NCI-H1694 (cell line): ENCODE measurements at regions not wholly inside any gene's neighbourhood (a gene's known extent, or its start where the extent isn't known, plus 50 kb on each side); places are given as distances from the start of the nearest gene placed in this dataset.
A peak's percentile ranks its signal among the peaks of the same experiment; 100 is the strongest.
"Not testable (repeated sequence)": the region's sequence is repeated elsewhere in the genome, so short reads cannot be mapped to it uniquely, and the experiment has no call there.

Source experiments
- DNase-seq: peaks from one replicate; lab custom pipeline; 2025; lab: John Stamatoyannopoulos, UW

DNA sequence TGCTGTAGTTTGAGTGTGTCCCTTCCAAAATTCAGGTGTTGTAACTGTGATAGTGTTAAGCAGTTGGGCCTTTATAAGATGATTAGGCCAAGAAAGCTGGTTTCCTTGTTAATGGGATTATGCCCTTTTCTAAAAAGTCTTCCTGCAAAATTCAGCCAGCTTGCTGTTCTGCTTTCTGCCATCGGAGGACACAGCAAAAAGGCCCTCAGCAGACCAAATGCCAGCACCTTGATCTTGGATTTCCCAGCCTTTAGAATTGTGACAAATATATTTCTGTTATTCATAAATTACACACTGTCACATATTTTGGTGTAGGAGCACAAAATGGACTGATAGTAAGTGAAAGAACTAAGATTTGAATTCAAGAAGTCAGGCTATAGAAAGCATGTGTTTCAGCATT, 203.2 kb downstream of the IZUMO3 start:
- no peak for DNase-seq

DNA sequence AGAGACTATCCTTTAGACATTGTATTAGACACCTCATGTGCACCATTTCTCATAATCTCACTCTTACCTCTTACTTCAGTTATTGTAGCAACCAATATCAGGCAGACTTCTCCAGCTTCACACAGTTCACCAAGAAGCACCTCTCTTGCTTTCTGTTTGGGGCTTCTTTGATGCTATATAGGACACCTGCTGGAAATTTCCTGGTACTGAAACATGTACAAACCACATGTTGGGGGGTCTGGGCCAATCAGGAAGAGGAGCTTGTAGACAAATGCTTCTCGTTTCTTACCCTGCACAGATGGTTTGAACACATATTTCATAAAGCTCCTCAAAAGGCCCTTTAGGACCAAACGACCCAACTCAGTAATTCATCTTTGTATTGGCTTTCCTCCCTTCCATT, 212.1 kb downstream of the IZUMO3 start:
- no peak for DNase-seq

DNA sequence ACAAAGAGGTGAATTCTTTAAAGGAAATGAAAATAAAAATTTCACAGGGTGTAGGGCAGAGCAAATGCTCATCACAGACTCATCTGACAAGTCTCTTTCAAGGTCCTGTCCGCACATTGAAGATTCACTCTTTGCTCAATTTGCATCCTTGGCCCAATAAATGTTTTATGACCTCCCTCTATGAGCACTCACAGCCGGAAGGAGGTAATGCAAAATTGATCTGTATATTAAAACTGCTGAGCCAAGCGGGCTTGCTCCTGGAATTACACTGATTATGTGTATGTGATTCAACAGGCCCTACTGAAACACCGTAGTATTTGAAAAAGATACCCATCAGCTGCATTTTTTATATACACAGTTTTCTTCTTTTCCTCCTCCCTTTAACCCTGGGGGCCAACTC, 246.8 kb downstream of the IZUMO3 start:
- no peak for DNase-seq

DNA sequence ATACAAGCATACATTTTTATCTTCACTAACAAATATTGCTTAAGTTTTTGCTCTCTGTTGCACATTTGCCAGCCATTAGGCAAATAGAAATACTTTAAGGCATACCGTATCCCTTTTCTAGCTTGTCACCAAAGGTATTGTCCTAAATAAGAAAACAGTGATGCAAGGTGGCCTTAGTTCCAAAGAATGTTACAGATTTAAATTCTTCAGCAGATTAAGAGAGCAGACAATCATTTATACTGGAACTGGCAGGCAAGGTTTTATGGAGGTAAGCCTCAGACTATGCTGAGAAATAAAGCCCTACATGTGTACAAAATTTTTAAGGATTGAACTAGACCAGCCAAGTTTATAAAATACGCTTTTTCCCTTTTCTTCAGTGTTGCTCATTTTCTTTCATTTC, 247.8 kb downstream of the IZUMO3 start:
- DNase-seq = no peak

DNA sequence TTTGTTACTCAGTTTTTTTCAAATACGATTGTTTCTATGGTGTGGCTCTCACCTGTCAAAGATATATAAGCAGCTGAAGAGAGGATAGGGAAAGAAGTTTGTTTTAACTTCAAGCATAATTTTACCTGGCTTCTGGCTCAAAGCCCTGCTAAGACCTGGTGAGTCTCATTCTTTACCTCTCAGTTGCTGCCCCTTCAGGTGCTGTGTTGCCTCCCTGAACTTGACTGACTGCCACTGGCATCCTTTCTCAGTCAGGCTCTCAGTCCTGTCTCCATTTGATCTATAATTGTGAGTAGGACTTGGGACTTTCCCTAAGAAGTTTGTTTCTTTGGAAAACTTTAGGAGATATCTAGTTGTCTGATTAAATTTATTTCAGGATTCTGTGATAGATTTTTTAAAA, 249.6 kb downstream of the IZUMO3 start:
- DNase-seq = no peak

DNA sequence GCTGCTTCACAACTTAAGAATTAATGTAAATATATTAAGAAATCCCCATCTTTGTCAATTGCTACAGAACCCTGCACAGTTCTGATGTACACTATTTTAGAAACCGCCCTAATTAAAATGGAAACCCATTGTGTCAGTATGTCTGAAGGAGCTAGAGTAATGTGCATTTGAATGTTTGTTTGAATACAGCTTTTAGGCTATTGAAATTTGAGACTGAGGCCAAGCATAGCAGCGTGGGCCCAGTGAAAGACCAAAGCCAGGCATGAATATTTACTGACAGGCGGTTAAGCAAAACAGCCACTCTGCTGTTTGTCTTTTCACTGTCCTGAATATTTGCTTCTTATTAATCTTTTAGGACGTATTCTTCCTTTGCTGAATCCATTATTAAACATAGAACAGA, 252.3 kb downstream of the IZUMO3 start:
- no peak for DNase-seq

DNA sequence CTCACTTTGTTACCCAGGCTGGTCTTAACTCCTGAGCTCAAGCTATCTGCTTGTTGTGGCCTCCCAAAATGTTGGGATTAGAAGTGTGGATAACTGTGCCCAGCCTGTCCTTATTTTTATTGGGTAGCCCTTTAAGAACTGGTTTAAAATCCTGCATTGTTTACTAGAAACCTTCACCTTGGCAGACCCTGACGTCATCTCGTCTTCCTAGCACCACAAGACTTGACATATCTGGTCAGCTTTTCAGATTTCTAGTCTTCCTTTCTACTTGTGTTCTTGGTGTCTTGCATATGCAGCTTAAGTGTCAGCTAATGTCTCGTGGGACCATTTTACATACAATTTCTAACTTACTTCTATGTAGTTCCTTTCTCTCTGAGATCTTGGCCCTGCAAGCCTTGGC, 258.9 kb downstream of the IZUMO3 start:
- DNase-seq = no peak

DNA sequence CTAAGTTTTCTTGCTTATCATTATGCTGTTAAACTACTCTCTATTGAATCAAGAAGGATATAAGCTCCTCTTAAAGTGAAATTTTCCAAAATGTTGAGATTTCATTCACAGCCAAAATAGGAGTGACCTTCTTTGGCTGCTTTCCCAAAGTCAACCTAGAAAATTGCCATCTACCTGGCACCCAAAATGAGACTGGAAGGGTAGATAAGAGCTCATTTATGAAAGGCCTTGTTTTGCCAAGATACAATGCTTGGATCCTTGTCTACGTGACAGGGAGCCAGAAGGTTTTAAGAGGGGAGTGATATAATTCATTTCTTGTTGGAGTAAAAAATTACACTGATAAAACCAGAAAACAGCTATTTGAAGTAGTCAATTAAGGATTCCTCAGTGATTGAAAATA, 287.1 kb downstream of the IZUMO3 start:
- DNase-seq = no peak

DNA sequence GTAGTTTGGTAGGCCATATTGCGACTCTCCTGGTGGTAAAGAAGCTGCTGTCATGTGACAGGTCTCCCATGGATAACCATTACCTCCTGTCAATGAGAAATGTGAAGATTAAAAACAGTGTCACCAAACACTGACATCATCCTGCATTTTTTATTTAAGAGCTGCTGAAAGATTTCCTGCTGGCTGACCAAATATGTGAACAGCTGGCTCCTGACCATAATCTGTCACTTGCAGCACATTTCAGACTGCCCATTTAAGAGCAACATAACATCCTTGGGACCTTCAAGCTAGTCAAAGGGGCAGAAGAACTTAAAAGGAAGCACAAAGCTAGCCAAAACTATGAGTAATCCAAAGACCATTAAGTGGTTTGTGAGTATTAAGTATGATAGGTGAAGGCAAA, 288.0 kb downstream of the IZUMO3 start:
- DNase-seq = no peak

DNA sequence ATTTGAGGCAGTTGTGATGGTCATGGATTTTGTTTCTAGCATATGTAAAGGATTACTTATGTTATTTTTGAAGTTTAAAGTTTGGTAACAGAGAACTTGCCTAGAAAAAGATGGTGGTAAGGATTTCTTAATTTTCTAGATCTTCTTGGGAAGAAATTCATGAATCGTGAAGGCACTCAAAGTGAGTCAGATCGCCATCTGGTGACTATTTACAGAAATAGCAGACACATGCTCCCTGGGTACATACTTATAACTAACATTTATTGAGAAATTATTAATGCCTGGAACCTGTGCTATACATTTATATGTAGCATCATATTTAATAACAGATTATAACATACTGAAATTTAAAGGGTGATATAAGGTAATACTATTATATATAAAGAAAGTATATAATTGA, 299.7 kb downstream of the IZUMO3 start:
- peak; percentile 2 for DNase-seq

DNA sequence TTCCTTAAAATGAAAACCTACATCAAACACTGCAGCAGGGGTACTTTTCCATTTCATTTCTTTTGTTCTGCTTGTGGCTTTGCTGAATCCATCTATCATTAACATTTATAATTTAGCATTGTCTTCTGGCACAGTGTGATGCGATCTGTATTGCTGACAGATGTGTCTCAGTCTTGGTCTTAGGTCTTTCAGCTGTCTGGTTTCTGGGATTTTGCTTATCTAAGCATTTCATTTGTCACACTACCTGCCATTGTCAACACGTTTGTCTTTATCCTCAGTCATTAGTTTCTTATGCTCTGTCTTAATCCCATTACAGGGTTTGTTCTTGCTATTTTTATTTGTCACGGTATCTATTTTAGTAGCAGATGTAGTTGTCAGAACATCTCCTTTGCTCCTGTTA, 303.1 kb downstream of the IZUMO3 start:
- DNase-seq = no peak

DNA sequence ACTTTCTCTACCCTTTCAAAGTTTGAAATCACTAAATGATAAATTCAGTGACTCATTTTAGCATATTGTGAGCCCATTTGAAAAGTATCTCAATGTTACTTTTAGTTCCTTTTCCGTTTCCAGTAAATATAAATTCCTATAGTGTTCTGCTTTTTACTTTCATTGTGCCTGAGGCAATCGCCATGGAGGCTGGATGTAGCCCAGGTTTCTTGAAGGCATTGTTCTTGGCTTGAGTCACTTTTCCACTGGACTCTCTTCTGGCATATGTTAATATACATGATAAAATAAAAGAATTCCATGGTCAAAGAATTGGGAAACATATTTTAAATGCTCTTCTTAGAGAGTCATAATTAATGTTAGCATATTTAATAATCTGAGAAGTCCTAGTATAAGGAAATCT, 327.0 kb downstream of the IZUMO3 start:
- no peak for DNase-seq

DNA sequence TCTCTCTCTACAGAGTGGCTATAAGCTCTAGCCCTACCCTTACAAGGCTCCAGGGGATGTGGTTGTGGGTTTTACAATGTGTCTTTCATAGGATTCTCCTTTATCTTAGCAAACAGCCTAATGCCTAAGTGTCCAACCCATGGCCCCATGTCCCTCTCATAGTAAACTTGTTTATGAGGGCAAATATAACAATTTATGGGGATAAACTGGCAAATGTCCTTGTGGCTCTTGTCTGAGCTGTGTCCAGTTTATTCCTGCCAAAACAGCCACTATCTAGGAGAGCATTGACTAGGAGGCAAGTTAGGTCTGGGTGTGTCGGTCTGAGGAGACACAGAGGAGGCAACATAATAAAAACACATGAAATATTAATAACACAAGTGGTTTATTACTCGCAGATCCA, 335.1 kb downstream of the IZUMO3 start:
- no peak for DNase-seq

DNA sequence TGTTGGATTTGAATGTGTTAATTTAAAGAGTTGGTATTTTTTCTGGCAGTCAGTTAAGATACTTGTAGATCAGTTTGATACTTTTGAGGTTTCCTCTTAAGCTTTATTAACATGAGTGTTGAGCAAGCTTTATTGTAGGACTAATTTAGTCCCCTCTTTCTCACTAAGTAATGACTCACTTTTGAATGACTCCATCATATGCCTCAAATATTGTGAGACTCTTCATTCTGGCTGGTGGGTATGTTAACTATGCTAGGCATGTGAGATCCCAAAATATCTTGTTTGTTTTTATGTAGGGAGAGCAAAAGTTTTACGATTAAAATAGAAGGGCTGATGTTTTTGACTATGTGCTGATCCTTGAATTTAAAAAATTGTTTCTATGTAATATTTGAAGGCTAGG, 355.7 kb downstream of the IZUMO3 start:
- no peak for DNase-seq

DNA sequence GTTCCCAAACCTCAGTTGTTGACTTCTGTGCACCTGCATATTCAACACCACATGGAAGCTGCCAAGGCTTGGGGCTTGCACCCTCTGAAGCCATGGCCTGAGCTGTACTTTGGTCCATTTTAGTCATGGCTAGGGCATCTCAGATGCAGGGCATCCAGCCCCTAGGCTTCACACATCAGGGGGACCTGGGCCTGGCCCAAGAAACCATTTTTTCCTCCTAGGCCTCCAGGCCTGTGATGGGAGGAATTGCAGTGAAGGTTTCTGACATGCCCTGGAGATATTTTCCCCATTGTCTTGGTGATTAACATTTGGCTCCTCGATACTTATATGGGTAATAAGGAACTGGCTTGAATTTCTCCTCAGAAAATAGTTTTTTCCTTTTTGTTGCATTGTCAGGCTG, 354.5 kb upstream of the ELAVL2 start:
- not testable (repeated sequence) for DNase-seq

DNA sequence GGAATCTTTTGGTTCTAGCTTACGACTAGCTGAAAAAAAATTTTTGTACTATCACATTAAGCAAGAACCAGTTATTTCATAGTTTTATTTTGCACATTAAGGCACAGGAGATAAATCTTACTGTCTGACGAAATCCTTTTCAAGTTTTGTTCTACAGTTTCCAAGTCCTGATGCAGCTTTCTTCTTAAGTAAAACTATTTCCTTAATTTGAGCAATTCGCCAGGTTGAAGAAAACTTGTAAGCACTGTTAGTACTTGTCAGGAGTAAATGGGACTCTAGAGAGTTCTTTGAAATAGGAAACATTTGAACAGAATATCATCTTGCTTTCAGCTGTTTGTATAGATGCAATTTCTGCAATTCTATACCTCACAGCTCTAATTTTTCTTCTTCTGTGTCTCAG, 318.8 kb upstream of the ELAVL2 start:
- DNase-seq = no peak

DNA sequence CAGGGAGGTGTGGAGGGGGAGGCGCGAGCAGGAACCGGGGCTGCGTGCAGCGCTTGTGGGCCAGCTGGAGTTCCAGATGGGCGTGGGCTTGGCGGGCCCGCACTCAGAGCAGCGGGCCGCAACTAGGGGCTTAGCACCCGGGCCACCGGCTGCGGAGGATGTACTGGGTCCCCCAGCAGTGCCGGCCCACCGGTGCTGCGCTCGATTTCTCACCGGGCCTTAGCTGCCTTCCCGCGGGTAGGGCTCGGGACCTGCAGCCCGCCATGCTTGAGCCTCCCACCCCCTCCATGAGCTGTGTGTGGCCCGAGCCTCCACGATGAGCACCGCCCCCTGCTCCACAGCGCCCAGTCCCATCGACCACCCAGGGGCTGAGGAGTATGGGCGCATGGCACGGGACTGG, 309.0 kb upstream of the ELAVL2 start:
- DNase-seq = not testable (repeated sequence)

DNA sequence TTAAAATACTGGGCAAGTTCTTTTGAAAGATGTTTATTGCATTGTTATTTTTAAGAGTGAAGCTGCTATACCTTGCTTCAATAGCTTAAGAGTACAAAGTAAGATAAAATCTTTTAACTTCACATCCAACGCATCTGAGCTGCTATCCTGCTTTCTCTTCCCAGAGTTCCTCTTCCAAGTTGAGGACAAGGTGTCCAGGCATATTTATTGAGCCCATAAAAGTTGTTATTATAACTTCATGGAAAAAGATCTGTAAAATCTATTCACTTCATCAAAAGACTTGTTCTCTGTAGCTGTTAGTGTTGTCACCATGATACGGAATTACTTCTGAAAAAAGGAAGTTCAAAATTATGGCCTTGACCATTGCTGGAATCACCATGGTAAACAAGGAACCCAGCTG, 306.2 kb upstream of the ELAVL2 start:
- no peak for DNase-seq

DNA sequence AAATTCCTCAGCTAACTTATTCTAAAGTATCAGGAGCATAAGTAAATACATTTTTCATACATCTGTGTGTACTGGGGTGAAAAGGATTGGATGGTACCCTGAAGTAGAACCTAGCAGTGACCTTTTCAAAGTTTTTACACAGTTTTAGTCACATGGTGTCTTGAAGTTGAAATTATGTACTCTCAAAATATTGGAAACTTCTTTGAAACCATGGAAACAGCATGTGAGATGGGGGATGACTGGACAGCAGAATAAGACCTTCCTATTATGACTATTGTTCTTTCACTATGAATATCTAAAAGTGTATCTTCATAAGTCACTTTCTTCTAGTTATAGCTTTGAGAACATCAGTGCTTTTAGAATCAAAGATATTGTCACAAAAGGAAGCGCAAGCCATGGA, 301.5 kb upstream of the ELAVL2 start:
- DNase-seq = no peak

DNA sequence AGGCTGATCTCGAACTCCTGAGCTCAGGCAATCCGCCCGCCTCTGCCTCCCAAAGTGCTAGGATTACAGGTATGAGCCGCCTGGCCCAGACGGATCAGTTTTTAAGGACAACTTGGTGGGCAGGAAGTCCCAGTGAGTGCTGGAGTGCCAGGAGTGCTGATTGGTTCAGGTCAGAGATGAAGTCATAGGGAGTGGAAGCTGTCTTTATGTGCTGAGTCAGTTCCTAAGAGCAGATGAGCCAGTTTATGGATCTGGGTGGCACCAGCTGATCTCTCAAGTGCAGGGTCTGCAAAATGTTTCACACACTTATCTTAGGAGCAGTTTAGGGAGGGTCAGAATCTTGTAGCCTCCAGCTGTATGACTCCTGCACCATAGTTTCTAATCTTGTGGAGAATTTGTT, 292.1 kb upstream of the ELAVL2 start:
- no peak for DNase-seq

DNA sequence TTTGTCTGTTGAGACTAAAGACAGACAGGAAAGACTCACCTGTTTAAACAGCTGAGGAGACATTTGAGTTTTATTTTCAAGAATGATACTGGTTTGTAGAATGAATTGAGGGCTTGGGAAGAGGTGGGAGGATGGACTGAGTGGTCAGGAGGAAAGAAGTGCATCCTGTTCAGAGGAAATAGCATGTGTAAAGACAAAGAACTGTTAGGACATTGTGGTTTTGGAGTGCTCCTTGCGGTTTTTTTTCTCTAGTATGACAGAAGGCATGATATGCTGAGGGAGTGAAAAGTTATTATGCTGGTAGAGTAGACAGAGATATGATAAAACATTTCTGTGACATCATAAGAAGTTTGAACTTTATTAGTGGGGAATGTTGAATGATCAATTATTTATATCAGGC, 270.7 kb upstream of the ELAVL2 start:
- no peak for DNase-seq

DNA sequence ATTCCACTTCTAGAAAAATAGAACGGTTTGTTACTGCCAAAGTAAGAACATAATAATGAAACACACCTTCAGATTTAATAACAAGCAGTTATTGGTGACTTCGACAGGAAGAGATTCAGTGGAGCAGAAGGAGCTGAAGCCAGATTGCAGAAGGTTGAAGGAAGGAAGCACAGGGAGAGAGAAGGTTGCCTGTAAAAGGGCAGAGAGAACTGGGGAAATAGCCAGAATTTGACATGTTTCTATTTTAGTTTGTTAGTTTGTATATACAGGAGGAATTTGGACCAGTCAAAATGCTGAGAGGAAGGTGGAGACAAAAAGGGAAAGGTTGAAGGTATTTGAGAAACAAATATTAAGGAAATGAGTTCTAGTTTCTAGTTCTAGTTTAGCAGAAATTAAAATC, 269.2 kb upstream of the ELAVL2 start:
- DNase-seq = no peak

DNA sequence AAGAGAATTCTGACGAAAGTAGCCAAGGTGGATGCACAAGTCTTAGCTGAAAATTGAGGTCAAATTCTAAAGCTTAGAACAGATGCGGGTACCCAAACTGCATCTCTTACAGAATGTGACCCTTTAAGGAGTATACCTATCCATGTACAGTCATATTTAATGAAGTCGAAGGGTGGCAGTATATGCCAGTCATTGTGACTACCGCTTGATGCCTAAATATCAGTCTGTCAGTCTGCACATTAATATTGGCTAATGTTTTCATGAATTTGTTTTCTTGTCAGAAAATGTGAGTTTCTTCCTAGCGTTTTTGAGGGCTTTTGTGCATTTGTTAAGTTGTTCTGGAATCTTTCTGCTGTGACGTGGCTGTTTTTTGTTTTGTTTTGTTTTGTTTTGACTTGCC, 264.5 kb upstream of the ELAVL2 start:
- DNase-seq = no peak

DNA sequence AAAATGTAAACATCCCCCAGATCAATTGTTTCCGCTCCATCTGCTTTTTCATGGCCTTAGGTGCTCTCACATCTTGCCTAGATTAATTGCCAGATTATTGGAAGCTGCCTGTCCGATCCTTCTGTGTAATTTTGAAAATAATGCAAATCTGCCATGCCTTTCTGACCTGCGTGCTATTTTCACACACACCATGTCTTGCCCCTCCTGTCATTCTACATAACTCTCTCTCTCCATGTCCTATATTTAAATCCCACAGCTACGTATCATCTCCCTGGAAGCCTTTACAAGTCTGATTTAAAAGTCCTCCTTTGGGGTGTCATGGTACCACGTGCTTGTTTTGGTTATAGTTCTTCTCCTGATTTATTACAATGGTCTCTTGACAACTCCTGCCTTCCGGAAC, 247.6 kb upstream of the ELAVL2 start:
- no peak for DNase-seq

DNA sequence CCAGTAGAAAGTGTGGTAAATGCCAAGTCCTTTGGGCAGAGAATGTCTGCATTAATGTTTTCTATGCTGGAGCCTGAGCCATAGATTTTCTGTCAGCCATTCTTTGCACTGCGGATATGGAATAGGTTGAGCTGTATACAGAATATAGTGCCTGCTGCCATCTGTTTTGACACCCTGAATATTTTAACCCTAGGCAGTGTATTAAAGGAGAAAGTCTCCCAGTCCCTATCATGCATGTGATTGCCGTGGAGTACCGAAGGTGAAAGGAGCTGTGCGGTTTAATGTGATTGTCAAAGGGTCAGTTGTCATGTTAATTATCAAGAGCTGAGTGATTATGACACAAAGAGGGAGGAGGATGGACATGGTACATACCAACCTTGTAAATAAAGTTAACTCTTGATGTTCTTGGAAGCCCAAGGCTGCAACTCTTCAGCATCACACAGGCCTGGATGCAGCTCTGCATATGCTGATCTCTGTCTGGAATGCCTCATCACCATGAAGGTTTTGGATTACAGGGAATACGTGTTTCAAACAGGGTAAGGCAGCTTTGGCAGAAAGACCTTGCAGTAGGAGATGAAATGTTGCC, 247.1 kb upstream of the ELAVL2 start:
- no peak for DNase-seq
